HCT116 (cell line): ENCODE measurements at regions not wholly inside any gene's neighbourhood (a gene's known extent, or its start where the extent isn't known, plus 50 kb on each side); places are given as distances from the start of the nearest gene placed in this dataset.

Experiments used
- CEBPB ChIP-seq: IDR thresholded peaks from 2 replicates; pipeline ENCODE4 v1.6.1; 2012; ENCODE audit warnings: low read depth
- EZH2phosphoT487 ChIP-seq: fragments of 200-600 bp; IDR thresholded peaks from 2 replicates; pipeline ENCODE4 v1.6.1; 2018; ENCODE audit warnings: antibody characterized with exemption, borderline replicate concordance
- JUND ChIP-seq: IDR thresholded peaks from 2 replicates; pipeline ENCODE4 v1.6.1; 2012
- POLR2A ChIP-seq: IDR thresholded peaks from 2 replicates; pipeline ENCODE4 v1.7.0; 2011; ENCODE audit warnings: borderline replicate concordance; ENCODE audit not compliant: insufficient read depth, insufficient read length; ENCODE audit errors: extremely low read depth
- POLR2AphosphoS5 ChIP-seq: IDR thresholded peaks from 2 replicates; pipeline ENCODE4 v1.6.1; 2011; ENCODE audit warnings: mild to moderate bottlenecking, low read depth, low read length, moderate library complexity
- RAD21 ChIP-seq: IDR thresholded peaks from 2 replicates; pipeline ENCODE4 v1.6.1; 2012; ENCODE audit warnings: low read depth, mild to moderate bottlenecking
- SIN3A ChIP-seq: IDR thresholded peaks from 2 replicates; pipeline ENCODE4 v1.6.1; 2012; ENCODE audit warnings: low read depth
- SP1 ChIP-seq: IDR thresholded peaks from 2 replicates; pipeline ENCODE4 v1.6.1; 2012; ENCODE audit warnings: low read depth
- TCF7L2 ChIP-seq: IDR thresholded peaks from 2 replicates; pipeline ENCODE4 v1.7.0; 2011; ENCODE audit warnings: borderline replicate concordance, inconsistent platforms; ENCODE audit not compliant: insufficient read depth, insufficient read length; ENCODE audit errors: extremely low read depth
- TF ChIP-seq, protein P1 (sequence below): IDR thresholded peaks from 2 replicates; pipeline ENCODE4 v1.6.1; 2012; ENCODE audit warnings: low read depth
- TF ChIP-seq, protein P2 (sequence below), 3 experiments: fragments of 200-600 bp in 1 of 3; sonication (generic) in 1 of 3; IDR thresholded peaks in 2 of 3; conservative IDR thresholded peaks in 1 of 3; 2 replicates each; pipeline ENCODE4 v1.5.1; 2012 to 2017; ENCODE audit warnings: low read depth in 2 of 3, low read length in 2 of 3, antibody characterized with exemption in 1 of 3, borderline replicate concordance in 1 of 3, control low read depth in 1 of 3, mild to moderate bottlenecking in 1 of 3, mixed read lengths in 1 of 3, mixed run types in 1 of 3, moderate library complexity in 1 of 3; ENCODE audit not compliant: insufficient read depth in 1 of 3
- TF ChIP-seq, protein P3 (sequence below): IDR thresholded peaks from 2 replicates; pipeline ENCODE4 v1.6.1; 2012
- TF ChIP-seq, protein P4 (sequence below): IDR thresholded peaks from 2 replicates; pipeline ENCODE4 v1.6.1; 2012

GRCh38 chr15:85979929-85980328, 99.7 kb upstream of the AGBL1 start:
- TF ChIP-seq EZH2phosphoT487 (no peak), POLR2A (no peak), POLR2AphosphoS5 (no peak), JUND (no peak), RAD21 (no peak), TCF7L2 (no peak), SP1 (no peak), SIN3A (no peak), CEBPB (no peak)
- TF ChIP-seq, protein P1, sequence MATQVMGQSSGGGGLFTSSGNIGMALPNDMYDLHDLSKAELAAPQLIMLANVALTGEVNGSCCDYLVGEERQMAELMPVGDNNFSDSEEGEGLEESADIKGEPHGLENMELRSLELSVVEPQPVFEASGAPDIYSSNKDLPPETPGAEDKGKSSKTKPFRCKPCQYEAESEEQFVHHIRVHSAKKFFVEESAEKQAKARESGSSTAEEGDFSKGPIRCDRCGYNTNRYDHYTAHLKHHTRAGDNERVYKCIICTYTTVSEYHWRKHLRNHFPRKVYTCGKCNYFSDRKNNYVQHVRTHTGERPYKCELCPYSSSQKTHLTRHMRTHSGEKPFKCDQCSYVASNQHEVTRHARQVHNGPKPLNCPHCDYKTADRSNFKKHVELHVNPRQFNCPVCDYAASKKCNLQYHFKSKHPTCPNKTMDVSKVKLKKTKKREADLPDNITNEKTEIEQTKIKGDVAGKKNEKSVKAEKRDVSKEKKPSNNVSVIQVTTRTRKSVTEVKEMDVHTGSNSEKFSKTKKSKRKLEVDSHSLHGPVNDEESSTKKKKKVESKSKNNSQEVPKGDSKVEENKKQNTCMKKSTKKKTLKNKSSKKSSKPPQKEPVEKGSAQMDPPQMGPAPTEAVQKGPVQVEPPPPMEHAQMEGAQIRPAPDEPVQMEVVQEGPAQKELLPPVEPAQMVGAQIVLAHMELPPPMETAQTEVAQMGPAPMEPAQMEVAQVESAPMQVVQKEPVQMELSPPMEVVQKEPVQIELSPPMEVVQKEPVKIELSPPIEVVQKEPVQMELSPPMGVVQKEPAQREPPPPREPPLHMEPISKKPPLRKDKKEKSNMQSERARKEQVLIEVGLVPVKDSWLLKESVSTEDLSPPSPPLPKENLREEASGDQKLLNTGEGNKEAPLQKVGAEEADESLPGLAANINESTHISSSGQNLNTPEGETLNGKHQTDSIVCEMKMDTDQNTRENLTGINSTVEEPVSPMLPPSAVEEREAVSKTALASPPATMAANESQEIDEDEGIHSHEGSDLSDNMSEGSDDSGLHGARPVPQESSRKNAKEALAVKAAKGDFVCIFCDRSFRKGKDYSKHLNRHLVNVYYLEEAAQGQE: no peak
- TF ChIP-seq, protein P2, sequence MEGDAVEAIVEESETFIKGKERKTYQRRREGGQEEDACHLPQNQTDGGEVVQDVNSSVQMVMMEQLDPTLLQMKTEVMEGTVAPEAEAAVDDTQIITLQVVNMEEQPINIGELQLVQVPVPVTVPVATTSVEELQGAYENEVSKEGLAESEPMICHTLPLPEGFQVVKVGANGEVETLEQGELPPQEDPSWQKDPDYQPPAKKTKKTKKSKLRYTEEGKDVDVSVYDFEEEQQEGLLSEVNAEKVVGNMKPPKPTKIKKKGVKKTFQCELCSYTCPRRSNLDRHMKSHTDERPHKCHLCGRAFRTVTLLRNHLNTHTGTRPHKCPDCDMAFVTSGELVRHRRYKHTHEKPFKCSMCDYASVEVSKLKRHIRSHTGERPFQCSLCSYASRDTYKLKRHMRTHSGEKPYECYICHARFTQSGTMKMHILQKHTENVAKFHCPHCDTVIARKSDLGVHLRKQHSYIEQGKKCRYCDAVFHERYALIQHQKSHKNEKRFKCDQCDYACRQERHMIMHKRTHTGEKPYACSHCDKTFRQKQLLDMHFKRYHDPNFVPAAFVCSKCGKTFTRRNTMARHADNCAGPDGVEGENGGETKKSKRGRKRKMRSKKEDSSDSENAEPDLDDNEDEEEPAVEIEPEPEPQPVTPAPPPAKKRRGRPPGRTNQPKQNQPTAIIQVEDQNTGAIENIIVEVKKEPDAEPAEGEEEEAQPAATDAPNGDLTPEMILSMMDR (IDR thresholded peaks at IDR 0.05 in 2 of 3, conservative IDR thresholded peaks at IDR 0.05 in 1 of 3; ENCODE audit: borderline replicate concordance in 1 of 3, insufficient read depth in 1 of 3, low read depth in 2 of 3, low read length in 2 of 3): no peak
- TF ChIP-seq, protein P3, sequence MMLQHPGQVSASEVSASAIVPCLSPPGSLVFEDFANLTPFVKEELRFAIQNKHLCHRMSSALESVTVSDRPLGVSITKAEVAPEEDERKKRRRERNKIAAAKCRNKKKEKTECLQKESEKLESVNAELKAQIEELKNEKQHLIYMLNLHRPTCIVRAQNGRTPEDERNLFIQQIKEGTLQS: no peak
- TF ChIP-seq, protein P4, sequence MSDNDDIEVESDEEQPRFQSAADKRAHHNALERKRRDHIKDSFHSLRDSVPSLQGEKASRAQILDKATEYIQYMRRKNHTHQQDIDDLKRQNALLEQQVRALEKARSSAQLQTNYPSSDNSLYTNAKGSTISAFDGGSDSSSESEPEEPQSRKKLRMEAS: no peak
